ENCODE measurements at regions not wholly inside any gene's neighbourhood (a gene's known extent, or its start where the extent isn't known, plus 50 kb on each side); places are given as distances from the start of the nearest gene placed in this dataset.
"Not testable (repeated sequence)": the region's sequence is repeated elsewhere in the genome, so short reads cannot be mapped to it uniquely, and the experiment has no call there.

GRCh38 chr15:28778397-28778796, 66.2 kb upstream of the GOLGA8M start:
- TF ChIP-seq EZH2 (IDR thresholded peaks at IDR 0.05; ENCODE audit: borderline replicate concordance); CTCF (IDR thresholded peaks at IDR 0.05; ENCODE audit: poor library complexity); EZH2phosphoT487 (IDR thresholded peaks at IDR 0.05; ENCODE audit: low read depth, severe bottlenecking, unreplicated experiment): not testable (repeated sequence)
